ENCODE measurements at regions not wholly inside any gene's neighbourhood (a gene's known extent, or its start where the extent isn't known, plus 50 kb on each side); places are given as distances from the start of the nearest gene placed in this dataset.

- DNase-seq: no peak
Measured at GRCh38 chr12:114760151-114760877, 76.3 kb upstream of the TBX3 start.

- DNase-seq: no peak
Measured at GRCh38 chr12:114759635-114760034, 75.7 kb upstream of the TBX3 start.

- DNase-seq: no peak
Measured at GRCh38 chr12:114757684-114758325, 73.8 kb upstream of the TBX3 start.

DNA sequence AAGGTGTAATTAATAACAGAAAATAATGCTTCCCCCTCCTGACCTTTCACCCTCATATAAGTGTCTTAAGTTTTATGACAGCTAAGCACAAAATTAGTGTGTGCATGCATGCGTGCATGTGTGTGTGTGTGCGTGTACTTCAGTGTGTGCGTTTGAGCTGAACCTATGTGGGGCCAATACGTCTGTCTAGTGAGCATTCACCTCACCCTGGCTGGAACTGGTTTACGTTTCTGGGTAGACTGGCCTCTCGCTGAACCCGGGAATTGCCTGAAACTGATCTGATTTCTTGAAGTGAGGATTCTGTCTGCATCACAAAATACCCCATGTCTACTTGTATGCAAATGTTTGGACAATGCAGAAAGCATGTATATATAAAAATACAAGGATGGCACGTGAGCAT is 68.2 kb upstream of the TBX3 start:
- DNase-seq: no peak

DNA sequence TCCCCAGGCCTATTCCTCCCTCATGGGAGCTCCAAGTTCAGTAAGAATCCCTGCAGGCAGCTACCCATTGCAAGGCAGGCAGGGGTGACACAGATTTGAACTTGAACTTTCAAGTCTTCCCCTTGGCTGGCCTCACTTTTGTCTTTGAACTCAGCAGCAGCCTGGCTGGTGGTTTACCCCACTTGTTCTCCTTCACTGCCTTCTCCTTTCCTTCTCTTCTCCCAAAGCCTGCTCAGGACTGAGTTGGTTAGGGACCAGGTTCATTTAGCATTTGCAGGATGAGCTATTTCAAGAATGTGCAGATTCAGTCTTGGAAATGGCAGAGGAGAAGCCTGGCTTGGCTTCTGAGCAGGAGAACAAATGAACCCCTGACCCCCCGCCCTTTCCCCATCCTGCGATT is 67.7 kb upstream of the TBX3 start:
- DNase-seq: no peak

DNA sequence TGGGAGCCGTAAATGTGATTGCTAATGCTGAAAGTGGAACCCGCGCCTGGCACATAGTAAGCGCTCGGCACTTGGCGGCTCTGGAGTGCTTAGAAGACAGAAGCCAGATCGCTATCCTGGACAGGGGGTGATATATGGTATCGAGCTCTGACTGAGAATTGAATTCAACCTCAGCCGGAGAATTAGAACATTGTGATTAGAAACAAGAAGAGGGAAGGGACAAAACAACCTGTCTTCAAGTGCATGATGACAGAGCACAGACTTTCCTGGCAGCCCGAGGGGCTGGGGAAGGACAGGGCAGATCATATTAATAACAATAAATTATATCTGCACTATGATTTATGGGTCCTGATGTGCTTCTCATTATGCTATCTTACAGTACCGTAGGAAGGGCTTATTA is 66.9 kb upstream of the TBX3 start:
- no peak for DNase-seq

DNA sequence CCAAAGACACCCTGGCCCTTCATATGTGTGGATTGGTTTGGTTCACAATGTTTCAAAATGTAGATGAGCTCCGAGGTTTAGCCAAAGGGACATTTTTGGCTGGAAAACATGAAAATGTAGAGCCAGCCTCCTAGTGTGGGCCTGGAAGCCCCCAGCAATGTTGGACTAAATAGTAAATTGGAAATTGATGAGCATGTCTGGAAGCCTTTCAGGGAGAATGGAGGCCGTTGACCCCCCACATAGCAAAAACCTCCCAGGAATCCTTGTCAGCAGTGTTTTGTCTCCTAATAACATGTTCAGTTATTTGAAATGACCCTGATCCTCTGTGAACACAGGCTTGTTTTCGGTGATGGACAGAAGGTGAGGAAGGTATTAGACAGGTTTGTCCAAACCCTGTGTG is 65.1 kb upstream of the TBX3 start:
- no peak for DNase-seq

DNA sequence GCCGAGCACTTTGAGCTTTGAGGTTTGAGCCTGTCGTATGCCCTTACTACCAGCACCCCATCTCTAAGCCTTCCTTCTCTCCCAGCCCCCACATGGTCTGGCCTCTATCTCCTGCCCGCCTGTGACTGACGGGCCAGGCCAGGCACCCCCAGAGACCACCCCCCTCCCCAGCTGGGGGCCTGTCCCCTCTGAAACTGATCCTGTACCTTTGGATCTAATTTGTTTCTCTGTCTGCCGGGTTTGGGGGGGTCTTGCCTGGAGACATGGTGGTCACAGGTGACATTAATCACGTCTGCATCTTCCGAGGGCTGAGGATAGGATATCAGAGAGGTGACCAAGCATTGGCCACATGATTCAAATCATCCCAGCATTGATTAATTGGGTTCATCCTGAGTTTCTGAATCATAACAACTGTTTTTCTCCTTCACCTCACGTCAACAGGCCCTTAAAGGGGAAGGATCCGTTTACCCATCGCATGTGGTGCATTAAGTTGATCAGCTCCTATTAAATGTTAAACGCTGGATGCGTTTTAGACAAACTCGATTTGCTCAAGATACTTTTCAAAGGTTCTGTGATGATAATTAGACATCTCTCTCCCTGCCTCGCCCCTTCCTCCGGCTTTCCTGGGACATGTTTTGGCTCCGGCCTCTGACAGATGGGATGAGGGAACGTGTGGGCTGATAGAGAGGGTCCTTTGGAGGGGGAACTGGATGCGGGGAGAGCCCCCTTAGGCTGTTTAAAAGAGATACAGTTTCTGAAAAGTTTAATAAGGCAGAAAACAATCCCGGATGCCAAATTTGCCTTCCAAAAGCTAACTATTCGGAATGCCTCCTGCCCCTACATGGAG is 63.3 kb upstream of the TBX3 start:
- DNase-seq: no peak

- no peak for DNase-seq
Measured at GRCh38 chr12:114746297-114747011, 62.5 kb upstream of the TBX3 start.

GRCh38 chr12:114744691-114745090 is 60.7 kb upstream of the TBX3 start:
- DNase-seq: no peak

DNA sequence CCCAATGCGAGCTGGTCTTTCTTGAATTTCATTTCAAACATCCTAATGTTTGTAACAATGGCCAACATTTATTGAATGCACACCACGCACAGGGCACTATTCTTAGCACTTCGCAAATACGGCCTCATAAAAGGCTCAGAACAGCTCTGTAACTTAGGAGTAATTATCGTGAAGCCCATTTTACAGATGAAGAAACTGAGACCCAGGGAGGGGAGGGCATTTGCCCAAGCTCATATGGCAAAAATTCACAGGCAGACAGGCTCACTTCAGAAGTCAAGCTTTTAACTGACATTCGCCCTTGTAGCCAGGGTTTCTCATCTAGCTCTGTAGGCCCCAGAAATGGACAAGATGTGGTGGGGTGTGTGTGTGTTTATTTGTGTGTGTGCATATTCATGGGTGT is 60.3 kb upstream of the TBX3 start:
- no peak for DNase-seq

DNA sequence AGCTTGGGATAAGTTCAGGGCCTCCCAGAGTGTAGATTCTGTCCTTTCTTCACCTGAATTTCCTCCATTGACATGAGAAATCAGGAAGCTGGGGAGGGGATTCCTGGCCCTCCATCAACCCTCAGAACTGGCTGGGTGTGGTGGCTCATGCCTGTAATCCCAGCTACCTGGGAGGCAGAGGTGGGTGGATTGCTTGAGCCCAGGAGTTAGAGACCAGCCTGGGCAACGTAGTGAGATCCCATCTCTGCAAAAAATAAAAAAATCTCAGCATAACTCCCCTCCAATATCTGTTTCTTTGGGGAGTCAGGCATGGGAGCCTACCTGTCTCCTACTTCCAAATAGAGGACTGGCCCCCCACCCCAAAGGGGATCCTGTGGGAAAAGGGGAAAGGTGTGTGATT is 59.8 kb upstream of the TBX3 start:
- DNase-seq: no peak

GRCh38 chr12:114743289-114743688 is 59.3 kb upstream of the TBX3 start:
- DNase-seq: no peak

DNA sequence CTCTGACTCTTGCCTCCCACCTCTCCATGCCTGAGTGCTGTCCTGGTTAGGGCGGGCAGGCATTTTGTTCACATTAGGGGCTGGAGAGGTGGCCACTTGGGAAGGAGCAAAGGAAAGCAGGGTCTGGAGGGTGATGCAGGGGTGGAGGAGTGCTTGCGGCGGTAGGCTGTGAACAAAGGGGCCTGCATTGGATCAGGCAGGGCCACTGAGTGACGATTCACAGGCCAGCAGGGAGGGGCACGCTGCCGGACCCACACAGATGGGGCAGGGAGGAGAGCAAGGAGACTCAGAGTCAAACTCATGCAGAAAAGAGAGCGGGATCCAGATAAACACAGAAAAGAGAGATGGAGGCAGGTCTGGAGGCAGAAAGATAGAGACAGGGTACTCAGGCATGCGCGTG is 58.4 kb upstream of the TBX3 start:
- no peak for DNase-seq

DNA sequence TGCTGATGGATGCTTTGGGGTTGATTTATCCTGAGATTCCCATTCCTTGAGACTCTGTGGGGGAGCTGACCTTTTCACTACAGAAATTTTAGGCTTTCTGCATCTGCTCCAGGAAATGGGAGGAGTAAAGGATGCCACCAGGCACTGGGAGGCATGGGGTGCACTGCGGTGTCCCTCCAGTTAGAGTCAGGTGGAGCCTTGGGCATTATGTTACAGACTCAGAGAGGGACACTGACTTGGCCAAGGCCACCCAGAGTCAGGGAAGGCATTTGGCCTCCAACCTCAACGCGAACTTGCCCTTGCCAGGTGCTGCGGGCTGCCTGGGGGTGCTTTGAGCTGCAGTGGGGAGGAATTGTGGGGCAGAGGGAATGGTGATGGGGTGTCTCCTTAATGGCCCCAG is 58.0 kb upstream of the TBX3 start:
- no peak for DNase-seq

- DNase-seq: no peak
Measured at GRCh38 chr12:114740448-114740847, 56.5 kb upstream of the TBX3 start.

DNA sequence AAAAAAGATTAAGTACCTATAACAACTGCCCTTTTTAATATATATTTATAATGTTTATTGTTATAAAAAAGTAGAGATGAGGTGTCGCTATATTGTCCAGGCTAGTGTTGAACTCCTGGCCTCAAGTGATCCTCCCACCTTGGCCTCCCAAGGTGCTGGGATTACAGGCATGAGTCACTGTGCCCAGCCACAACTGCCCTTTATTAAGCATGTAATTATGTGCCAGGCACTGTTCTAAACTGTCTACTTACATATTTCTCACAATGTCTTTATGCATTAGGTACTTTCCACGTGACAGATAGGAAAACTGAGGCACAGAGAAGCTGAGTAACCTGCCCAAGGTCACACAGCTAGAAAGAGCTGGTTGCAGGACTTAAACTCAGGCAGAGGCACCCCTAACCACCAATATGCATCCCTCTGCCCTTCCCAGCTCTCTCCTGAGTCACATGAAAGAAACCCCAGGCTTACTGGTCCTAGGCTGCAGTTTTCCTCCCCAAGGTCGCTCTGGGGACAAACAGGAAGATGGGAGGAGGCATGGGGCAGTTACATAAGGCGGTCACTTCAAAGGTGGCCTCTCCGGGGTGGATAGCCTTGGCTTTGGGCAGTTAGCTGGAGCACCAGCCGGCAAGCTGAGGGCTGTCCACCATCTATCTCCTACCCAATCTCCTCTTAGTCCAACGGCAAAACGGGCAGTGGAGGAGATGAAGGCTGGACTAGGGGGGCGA is 54.6 kb upstream of the TBX3 start:
- DNase-seq: no peak

GRCh38 chr12:114735680-114736374 is 51.9 kb upstream of the TBX3 start:
- DNase-seq: no peak

DNA sequence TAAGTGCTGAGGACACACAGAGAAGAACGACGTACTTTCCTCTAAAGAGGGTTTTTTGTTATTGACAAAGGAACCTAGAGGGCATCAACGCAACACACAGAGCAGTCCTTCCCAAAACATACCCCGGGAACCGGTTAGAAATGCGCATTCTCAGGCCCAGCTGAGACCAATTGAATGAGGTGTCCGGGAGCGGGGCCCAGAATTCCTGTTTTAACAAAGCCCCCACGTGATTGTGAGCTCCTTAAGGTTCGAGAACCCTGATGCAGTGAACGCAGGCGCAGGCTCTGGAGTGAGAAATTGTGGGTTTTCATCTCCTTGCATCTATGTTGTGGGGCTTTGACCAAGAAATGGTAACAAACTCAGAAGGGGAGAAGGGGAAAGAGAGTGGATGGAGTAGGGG is 51.0 kb upstream of the TBX3 start:
- no peak for DNase-seq

DNA sequence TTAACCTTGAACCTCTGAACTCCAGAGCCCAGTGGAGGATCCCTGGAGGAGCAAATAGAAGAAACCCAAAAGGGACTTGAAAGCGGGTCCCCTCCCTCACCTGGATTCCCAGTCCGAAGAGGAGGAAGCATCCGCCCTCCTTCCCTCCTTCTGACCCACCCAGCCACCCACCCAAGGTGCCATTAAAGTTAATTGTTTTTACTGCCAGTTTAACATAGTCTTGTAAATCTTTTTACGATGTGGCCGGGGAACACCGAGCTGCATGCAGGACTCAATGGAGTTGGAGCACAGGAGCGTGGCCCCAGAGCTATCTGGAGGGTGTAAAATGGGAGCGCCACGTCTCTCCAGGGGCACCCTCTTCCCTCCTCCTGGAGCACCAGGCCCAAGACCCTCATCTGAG is 49.9 kb upstream of the TBX3 start:
- no peak for DNase-seq
